GM23248 (cell line): ENCODE measurements at regions not wholly inside any gene's neighbourhood (a gene's known extent, or its start where the extent isn't known, plus 50 kb on each side); places are given as distances from the start of the nearest gene placed in this dataset.
"Not testable (repeated sequence)": the region's sequence is repeated elsewhere in the genome, so short reads cannot be mapped to it uniquely, and the experiment has no call there.

Experiments
- DNase-seq: peaks from one replicate; pipeline ENCODE4 v3.0.0-alpha.2; 2015
- H2AFZ ChIP-seq: fragments of 200-600 bp; sonication (generic); 2 replicates; pipeline ENCODE4 v1.6.1; 2016; ENCODE audit warnings: antibody characterized with exemption
- H3F3A ChIP-seq: fragments of 200-600 bp; sonication (generic); 2 replicates; pipeline ENCODE4 v1.6.1; 2016; ENCODE audit warnings: mild to moderate bottlenecking, antibody characterized with exemption, mixed run types; ENCODE audit not compliant: insufficient read depth
- H3K27ac ChIP-seq: fragments of 200-600 bp; sonication (generic); 2 replicates; pipeline ENCODE4 v1.5.1; 2016; ENCODE audit warnings: mild to moderate bottlenecking
- H3K27me3 ChIP-seq: fragments of 200-600 bp; sonication (generic); replicated peaks from 2 replicates; pipeline ENCODE4 v1.6.1; 2016; ENCODE audit warnings: mild to moderate bottlenecking; ENCODE audit not compliant: insufficient read depth
- H3K36me3 ChIP-seq: fragments of 200-600 bp; sonication (generic); 2 replicates; pipeline ENCODE4 v1.6.1; 2016; ENCODE audit warnings: low read depth, mild to moderate bottlenecking
- H3K4me1 ChIP-seq: fragments of 200-600 bp; sonication (generic); 2 replicates; pipeline ENCODE4 v1.6.1; 2016; ENCODE audit warnings: mild to moderate bottlenecking; ENCODE audit not compliant: insufficient read depth
- H3K4me2 ChIP-seq: fragments of 200-600 bp; sonication (generic); one replicate; pipeline ENCODE4 v1.6.1; 2016; ENCODE audit warnings: mild to moderate bottlenecking; ENCODE audit not compliant: unreplicated experiment
- H3K4me3 ChIP-seq: fragments of 200-600 bp; sonication (generic); 2 replicates; pipeline ENCODE4 v1.5.1; 2016; ENCODE audit warnings: mild to moderate bottlenecking
- H3K79me2 ChIP-seq: fragments of 200-600 bp; sonication (generic); 2 replicates; pipeline ENCODE4 v1.6.1; 2016; ENCODE audit warnings: mild to moderate bottlenecking; ENCODE audit not compliant: insufficient read depth
- H3K9ac ChIP-seq: fragments of 200-600 bp; sonication (generic); 2 replicates; pipeline ENCODE4 v1.6.1; 2016; ENCODE audit warnings: mild to moderate bottlenecking
- H3K9me2 ChIP-seq: fragments of 200-600 bp; sonication (generic); 2 replicates; pipeline ENCODE4 v1.6.1; 2016; ENCODE audit warnings: mixed run types, mild to moderate bottlenecking, moderate library complexity; ENCODE audit not compliant: insufficient read depth
- H3K9me3 ChIP-seq: fragments of 200-600 bp; sonication (generic); one replicate; pipeline ENCODE4 v1.6.1; 2017; ENCODE audit warnings: low read depth
- H4K20me1 ChIP-seq: fragments of 200-600 bp; sonication (generic); 2 replicates; pipeline ENCODE4 v1.6.0; 2016; ENCODE audit not compliant: insufficient read depth
- WGBS, 2 experiments: methylation state at CpG; one replicate each; pipeline ENCODE4 v1.1.6; 2015 to 2017; ENCODE audit warnings: low lambda C conversion rate in 2 of 2, low coverage in 1 of 2; ENCODE audit errors: missing lambda C conversion rate in 2 of 2; 5-methylcytosine and 5-hydroxymethylcytosine counted together
- in situ Hi-C: fragments of 300-500 bp; cut with MboI; formaldehyde crosslinking; loops from 2 replicates; pipeline ENCODE4 v1.15.0; 2020

DNA sequence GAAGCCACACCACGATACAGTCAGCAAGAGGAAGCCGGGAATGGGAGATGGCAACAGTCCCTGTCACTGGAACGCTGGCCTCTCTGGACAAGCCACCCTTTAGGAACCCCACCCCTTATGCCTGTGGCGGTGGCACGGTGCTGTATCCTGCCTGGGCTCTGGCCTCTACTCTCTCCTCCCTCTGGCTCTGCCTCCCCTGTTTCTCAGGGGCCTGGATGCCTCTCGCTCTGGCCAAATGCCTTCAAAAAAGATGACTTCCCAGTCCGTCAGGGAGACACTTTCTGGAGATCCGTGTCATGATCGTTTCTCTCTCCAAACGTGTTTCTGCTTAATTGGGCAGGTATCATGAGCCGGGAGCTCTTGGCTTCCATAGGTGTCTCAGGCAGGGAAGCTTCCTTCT lies 99.1 kb upstream of the FOXD4L5 start:
- H3K36me3 ChIP-seq, in situ Hi-C loops, DNase-seq, H4K20me1 ChIP-seq, H3K9me2 ChIP-seq, H3K79me2 ChIP-seq, H3K27me3 ChIP-seq, H3K4me1 ChIP-seq, H3K4me2 ChIP-seq, H3K9me3 ChIP-seq, H3K27ac ChIP-seq, H2AFZ ChIP-seq, H3F3A ChIP-seq, H3K4me3 ChIP-seq, H3K9ac ChIP-seq: not testable (repeated sequence)
- WGBS, 2 experiments = 36 to 43% methylated on average over 11 of the region's 11 CpGs

- 76 to 78% methylated on average over 20 of the region's 20 CpGs for WGBS, 2 experiments
- H3K9me2 ChIP-seq, H3F3A ChIP-seq, H3K4me2 ChIP-seq, H3K9ac ChIP-seq, H3K36me3 ChIP-seq, H3K4me1 ChIP-seq, H3K27ac ChIP-seq, in situ Hi-C loops, H3K9me3 ChIP-seq, DNase-seq, H3K27me3 ChIP-seq, H2AFZ ChIP-seq, H4K20me1 ChIP-seq, H3K4me3 ChIP-seq, H3K79me2 ChIP-seq: not testable (repeated sequence)
Observed at GRCh38 chr9:65383646-65384045, 98.6 kb upstream of the FOXD4L5 start.

DNA sequence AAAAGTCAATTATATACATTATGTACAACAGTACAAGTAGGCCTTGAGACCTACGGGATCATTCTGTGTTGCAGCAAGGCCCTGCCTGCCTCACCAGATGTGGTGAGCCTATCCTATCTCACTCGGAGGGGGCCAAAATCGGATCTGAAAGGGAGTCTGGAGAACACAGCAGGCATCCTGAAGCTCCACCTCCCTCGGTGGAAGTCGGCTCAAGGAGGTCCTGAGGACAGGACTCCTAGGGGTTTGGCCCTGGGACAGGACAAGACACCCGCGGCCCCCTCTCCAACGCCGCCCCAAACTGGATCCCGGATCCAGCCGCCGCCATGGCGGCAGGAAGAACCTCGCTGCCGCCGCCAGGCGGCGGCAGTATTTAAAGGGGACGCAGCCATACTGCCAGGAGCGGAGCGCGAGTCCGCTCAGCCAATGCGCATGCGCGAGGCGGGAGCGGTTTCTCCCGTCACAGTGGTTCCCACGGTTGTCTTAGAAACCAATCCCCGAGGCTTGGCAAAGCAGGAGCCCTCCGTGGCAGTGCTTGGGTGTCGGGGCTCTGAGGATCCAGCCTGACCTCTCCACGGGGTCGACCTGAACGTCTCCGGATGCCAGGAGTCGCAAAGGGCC lies 97.8 kb upstream of the FOXD4L5 start:
- H4K20me1 ChIP-seq, H3K4me2 ChIP-seq, H3K27ac ChIP-seq, H3K36me3 ChIP-seq, H3K27me3 ChIP-seq, H3K4me1 ChIP-seq, H2AFZ ChIP-seq, H3K9me2 ChIP-seq, in situ Hi-C loops, H3K4me3 ChIP-seq, H3F3A ChIP-seq, H3K79me2 ChIP-seq, H3K9me3 ChIP-seq, H3K9ac ChIP-seq: not testable (repeated sequence)
- 41 to 56% methylated on average over 24 to 38 of the region's 38 CpGs for WGBS, 2 experiments
- peak; percentile 4 for DNase-seq
